ENCODE measurements at regions not wholly inside any gene's neighbourhood (a gene's known extent, or its start where the extent isn't known, plus 50 kb on each side); places are given as distances from the start of the nearest gene placed in this dataset.

DNA sequence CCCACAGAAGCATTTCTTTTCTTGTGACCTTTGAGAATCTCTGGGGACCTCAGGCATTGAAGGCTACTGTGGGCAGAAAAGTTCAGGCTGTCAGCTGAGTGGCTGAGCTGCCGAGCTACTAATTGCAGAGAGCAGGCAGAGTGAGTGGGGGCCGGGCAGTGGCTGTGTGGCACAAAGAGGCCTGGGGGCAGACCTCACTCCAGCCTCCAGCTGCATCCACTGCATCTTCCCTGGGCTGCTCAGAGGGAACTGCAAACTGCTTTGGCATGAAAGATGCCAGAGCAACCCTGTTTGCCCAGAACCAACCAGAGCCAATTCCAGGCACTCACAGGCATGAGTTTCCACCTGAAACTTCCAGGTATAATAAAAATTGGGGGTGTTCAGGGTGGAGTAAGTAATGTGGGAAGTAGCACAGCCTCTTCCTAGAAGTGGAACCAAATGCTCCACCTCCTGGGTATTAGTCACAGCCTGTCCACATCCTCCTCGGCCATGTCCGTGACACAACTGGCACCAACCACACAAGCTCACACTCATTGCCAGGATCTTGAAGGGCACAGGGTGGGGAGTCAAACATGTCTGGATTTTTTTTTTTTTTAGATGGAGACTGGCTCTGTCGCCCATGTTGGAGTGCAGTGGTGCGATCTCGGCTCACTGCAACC is 548.9 kb downstream of the BNC2 start:
- Mint-ChIP-seq H3K4me3 (ENCODE audit: low read depth) (no peak overlapping the region), H3K27me3 (ENCODE audit: low read depth) (no peaks in the 10 kb centered on the region), H3K9me3 (no peaks in the 10 kb centered on the region), H3K27ac (no peak overlapping the region), H3K36me3 (ENCODE audit: low read depth) (no peaks in the 10 kb centered on the region), H3K4me1 (ENCODE audit: low read depth) (no peaks in the 10 kb centered on the region)
- no peak for DNase-seq (ENCODE audit: low spot score)
- intact Hi-C loops (cut with micrococcal nuclease) = no loop called here

DNA sequence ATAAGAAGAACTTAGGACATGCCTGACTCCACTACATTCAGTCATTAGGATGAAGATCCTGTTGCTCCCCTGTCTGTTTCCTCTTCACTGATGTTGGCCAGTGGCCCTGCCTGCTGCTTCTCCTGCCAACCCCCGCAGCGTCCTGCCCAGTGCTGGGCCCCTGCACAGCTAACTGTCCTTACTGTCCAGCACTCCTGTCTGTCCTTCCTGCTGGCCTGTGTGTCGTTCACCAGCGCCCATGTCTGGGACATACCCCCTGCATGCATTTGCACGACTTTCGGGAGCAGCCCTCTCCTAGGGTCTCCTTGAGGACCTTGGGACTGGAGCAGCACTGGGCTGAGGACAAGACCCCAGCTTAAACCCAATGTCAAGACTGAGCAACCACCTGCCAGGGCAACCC is 547.6 kb downstream of the BNC2 start:
- no peak overlapping the region for H3K27ac Mint-ChIP-seq
- no peaks in the 10 kb centered on the region for H3K9me3 Mint-ChIP-seq
- intact Hi-C loops (cut with micrococcal nuclease) = no loop called here
- no peak for DNase-seq (ENCODE audit: low spot score)
- no peaks in the 10 kb centered on the region for H3K27me3 Mint-ChIP-seq (ENCODE audit: low read depth)
- H3K36me3 Mint-ChIP-seq (ENCODE audit: low read depth) = no peaks in the 10 kb centered on the region
- no peaks in the 10 kb centered on the region for H3K4me1 Mint-ChIP-seq (ENCODE audit: low read depth)
- H3K4me3 Mint-ChIP-seq (ENCODE audit: low read depth) = no peak overlapping the region

DNA sequence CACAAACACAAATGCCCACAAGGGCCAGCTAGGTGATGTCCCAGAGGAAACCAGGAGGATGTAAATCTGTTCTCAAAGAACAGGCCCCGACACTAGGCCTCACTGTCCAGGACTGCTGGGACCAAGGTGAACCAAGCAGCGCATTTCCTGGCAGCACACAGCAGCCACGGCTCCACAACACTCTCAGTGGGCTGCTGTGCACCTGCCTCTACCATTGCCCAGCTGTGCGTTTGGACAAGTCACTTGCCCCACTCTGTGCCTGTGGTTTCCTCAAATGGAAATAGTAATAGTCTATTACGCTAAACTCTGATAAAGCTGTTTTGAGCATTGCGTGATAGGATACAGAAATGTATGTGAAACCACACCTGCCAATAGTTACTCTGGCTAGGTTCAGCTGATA is 544.5 kb downstream of the BNC2 start:
- H3K36me3 Mint-ChIP-seq (ENCODE audit: low read depth) = no peaks in the 10 kb centered on the region
- no peaks in the 10 kb centered on the region for H3K9me3 Mint-ChIP-seq
- H3K4me3 Mint-ChIP-seq (ENCODE audit: low read depth) = no peak overlapping the region
- no peaks in the 10 kb centered on the region for H3K4me1 Mint-ChIP-seq (ENCODE audit: low read depth)
- intact Hi-C loops (cut with micrococcal nuclease) = no loop called here
- no peak overlapping the region for H3K27ac Mint-ChIP-seq
- H3K27me3 Mint-ChIP-seq (ENCODE audit: low read depth) = no peaks in the 10 kb centered on the region
- no peak for DNase-seq (ENCODE audit: low spot score)

DNA sequence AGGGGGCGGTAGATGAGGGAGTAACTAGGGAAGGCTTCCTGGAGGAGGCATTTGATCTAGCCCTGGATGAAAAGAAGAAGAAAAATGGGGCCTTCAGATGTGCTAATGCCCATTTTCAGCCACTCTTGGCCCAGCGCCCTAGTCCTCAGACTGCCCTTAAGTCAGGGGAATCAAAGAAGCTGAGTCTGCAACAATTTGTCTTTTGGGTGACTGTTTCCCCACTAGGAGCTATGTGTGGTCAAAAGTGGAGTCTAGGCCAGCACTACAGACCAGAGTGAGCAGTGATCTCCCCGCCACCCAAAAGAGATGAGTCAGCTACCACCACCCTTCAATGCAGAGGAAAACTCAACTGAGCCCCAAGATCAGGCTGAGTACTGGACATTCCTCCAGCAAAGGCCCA is 542.1 kb downstream of the BNC2 start:
- Mint-ChIP-seq H3K27me3 (ENCODE audit: low read depth) (no peaks in the 10 kb centered on the region), H3K9me3 (no peaks in the 10 kb centered on the region), H3K27ac (no peak overlapping the region), H3K4me1 (ENCODE audit: low read depth) (no peaks in the 10 kb centered on the region), H3K36me3 (ENCODE audit: low read depth) (no peaks in the 10 kb centered on the region), H3K4me3 (ENCODE audit: low read depth) (no peak overlapping the region)
- intact Hi-C loops (cut with micrococcal nuclease) = no loop called here
- no peak for DNase-seq (ENCODE audit: low spot score)

DNA sequence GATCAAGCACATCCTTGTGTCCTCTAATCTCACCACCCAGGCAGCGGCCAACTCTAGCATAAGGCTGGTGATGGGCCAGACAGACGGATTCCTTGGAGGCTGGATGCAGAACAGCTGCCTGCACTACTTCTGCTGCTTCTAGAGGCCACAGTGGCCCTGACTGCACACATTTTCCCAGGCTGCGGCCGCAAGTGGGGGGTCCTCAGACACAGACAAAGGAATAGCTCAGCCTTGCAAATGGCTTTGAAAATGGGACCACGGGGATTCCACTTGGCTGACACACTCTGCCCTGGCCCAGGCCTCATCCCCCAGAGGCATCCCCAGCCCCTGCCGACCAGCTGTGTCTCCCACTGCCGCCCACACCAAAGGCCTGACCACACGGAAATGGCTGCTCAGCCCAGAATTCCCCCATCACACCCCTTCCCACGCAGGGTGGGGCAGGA is 540.8 kb downstream of the BNC2 start:
- Mint-ChIP-seq H3K27me3 (ENCODE audit: low read depth) (no peaks in the 10 kb centered on the region), H3K9me3 (no peaks in the 10 kb centered on the region), H3K27ac (no peak overlapping the region), H3K4me3 (ENCODE audit: low read depth) (no peak overlapping the region), H3K36me3 (ENCODE audit: low read depth) (no peaks in the 10 kb centered on the region), H3K4me1 (ENCODE audit: low read depth) (no peaks in the 10 kb centered on the region)
- DNase-seq (ENCODE audit: low spot score) = no peak
- intact Hi-C loops (cut with micrococcal nuclease) = no loop called here

DNA sequence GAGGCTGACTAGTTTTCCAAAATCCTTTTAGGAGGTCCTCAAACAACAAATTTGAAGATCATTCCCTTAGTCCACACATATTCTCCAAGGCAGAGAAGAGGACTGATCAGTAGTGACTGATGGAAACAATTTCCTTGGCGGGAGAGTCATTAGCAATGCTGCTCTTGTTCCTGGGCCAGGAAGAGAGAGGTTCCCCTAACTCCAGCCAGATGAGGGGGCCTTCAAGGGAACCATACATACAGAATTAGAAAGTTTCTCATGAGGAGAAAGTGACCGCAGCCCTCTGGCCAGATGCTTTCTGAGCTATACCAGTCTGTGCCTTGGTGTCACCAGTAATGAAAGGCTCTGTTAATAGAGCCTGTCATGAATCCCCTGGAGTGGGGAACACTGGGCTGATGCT is 539.4 kb downstream of the BNC2 start:
- H3K27me3 Mint-ChIP-seq (ENCODE audit: low read depth) = no peaks in the 10 kb centered on the region

DNA sequence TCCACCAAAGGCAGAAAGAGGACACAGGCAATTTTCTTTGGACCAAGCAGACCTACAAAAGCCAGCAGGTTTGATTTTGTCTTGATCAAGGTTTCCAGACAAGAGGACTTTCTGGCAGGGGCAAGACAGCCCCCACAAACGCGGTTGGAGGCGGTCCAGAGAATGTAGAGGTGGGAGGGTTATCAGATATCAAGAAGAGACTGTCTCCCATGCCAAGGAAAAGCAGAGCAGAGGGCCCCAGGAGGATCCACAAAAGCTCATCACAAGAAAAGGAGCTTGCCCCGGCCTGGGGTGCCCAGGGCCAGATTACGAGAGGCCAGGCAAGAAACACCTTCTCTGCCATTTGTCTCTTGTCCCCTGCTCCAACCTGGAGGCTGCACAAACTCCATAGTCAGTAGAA is 538.9 kb downstream of the BNC2 start:
- Mint-ChIP-seq H3K9me3 (no peaks in the 10 kb centered on the region), H3K4me1 (ENCODE audit: low read depth) (no peaks in the 10 kb centered on the region), H3K36me3 (ENCODE audit: low read depth) (no peaks in the 10 kb centered on the region), H3K27ac (no peak overlapping the region), H3K27me3 (ENCODE audit: low read depth) (no peaks in the 10 kb centered on the region), H3K4me3 (ENCODE audit: low read depth) (no peak overlapping the region)
- intact Hi-C loops (cut with micrococcal nuclease) = no loop called here
- DNase-seq (ENCODE audit: low spot score) = no peak

More for the DNA sequence above, 539.4 kb downstream of the BNC2 start:
- Mint-ChIP-seq H3K4me3 (ENCODE audit: low read depth) (no peak overlapping the region), H3K36me3 (ENCODE audit: low read depth) (no peaks in the 10 kb centered on the region), H3K27ac (no peak overlapping the region), H3K9me3 (no peaks in the 10 kb centered on the region), H3K4me1 (ENCODE audit: low read depth) (no peaks in the 10 kb centered on the region)
- DNase-seq (ENCODE audit: low spot score) = no peak
- intact Hi-C loops (cut with micrococcal nuclease) = no loop called here

DNA sequence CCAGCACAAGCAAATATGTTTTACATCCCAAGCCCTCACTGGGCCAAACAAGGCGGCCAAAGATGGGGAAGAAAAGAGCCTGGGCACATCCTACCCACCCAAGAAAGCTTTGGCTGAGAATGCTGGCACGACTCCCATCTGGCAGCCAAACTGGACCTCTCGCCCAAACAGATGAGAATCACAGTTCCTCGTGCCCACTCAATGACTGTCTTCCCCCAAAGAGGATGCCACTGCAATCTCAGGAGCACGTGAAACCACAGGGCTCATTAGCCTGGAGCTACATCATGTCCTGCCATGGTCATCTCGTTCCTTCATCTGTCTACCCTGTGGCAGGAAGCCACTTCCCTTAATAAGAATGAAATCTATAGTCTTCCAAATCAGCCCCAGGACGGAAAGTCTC is 536.8 kb downstream of the BNC2 start:
- Mint-ChIP-seq H3K4me3 (ENCODE audit: low read depth) (no peak overlapping the region), H3K9me3 (no peaks in the 10 kb centered on the region), H3K36me3 (ENCODE audit: low read depth) (no peaks in the 10 kb centered on the region), H3K27ac (no peak overlapping the region), H3K4me1 (ENCODE audit: low read depth) (no peaks in the 10 kb centered on the region), H3K27me3 (ENCODE audit: low read depth) (no peaks in the 10 kb centered on the region)
- no peak for DNase-seq (ENCODE audit: low spot score)
- intact Hi-C loops (cut with micrococcal nuclease) = no loop called here

DNA sequence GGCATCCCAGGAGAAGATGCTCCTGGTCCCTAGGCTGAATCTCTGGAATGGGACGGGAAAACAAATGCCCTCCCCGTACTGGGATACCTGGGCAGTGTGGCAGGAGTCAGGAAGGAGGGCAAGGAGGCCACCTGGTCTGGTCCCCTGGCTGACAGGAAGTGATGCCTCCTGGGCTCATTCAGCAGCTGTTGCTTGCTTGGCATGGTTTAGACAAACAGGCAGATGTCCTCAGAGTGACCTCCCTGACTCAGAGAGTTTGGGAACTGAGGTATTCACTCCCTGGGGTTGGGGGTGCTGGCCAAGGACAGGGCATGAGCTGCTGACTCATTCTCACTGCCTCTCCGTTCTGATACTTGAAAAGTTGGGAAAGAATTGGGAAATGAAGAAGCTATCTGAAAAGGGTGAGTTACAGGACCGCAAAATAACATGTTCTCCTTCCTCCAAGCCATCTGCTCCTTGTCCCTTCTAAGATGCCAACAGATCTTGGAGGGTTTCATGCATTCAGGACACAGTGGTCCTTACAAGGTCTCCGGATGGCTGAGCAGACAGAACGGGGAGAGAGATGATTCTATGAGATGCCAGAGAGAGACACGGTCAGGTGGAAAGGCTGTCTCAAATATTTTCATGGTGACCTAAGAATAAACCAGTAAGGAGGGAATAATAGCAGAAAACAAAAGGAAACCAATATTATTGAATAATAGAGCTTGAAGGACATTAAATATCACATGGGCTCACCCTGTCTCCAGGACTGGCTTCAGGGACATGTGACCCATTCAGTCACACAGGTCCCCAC is 534.5 kb downstream of the BNC2 start:
- intact Hi-C loops (cut with micrococcal nuclease) = no loop called here
- no peaks in the 10 kb centered on the region for H3K9me3 Mint-ChIP-seq
- H3K27ac Mint-ChIP-seq = no peak overlapping the region
- no peaks in the 10 kb centered on the region for H3K36me3 Mint-ChIP-seq (ENCODE audit: low read depth)
- DNase-seq (ENCODE audit: low spot score) = no peak
- H3K27me3 Mint-ChIP-seq (ENCODE audit: low read depth) = no peaks in the 10 kb centered on the region
- no peaks in the 10 kb centered on the region for H3K4me1 Mint-ChIP-seq (ENCODE audit: low read depth)
- H3K4me3 Mint-ChIP-seq (ENCODE audit: low read depth) = no peak overlapping the region

DNA sequence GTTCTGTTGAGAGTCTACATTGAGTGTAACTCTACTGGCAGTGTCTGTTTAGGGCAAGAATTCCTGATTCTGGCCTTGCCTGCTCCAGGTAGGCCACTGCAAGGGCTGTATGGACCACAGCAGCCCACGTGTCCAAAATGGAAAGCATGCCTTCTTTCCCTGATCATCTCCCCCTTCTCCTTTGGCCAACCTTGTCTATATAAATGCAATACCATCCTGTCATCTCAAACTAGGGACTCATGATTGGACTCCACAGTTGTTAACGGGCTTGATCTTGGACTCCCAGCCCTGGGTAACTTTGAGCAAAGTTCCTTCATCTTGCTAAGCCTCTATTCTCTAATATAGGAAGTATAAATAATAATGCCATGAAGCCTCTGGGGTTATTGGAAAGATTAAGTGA is 533.6 kb downstream of the BNC2 start:
- no peaks in the 10 kb centered on the region for H3K27me3 Mint-ChIP-seq (ENCODE audit: low read depth)
- H3K4me1 Mint-ChIP-seq (ENCODE audit: low read depth) = no peaks in the 10 kb centered on the region
- DNase-seq (ENCODE audit: low spot score) = no peak
- no peak overlapping the region for H3K4me3 Mint-ChIP-seq (ENCODE audit: low read depth)
- intact Hi-C loops (cut with micrococcal nuclease) = no loop called here
- H3K27ac Mint-ChIP-seq = no peak overlapping the region
- no peaks in the 10 kb centered on the region for H3K9me3 Mint-ChIP-seq
- H3K36me3 Mint-ChIP-seq (ENCODE audit: low read depth) = no peaks in the 10 kb centered on the region

DNA sequence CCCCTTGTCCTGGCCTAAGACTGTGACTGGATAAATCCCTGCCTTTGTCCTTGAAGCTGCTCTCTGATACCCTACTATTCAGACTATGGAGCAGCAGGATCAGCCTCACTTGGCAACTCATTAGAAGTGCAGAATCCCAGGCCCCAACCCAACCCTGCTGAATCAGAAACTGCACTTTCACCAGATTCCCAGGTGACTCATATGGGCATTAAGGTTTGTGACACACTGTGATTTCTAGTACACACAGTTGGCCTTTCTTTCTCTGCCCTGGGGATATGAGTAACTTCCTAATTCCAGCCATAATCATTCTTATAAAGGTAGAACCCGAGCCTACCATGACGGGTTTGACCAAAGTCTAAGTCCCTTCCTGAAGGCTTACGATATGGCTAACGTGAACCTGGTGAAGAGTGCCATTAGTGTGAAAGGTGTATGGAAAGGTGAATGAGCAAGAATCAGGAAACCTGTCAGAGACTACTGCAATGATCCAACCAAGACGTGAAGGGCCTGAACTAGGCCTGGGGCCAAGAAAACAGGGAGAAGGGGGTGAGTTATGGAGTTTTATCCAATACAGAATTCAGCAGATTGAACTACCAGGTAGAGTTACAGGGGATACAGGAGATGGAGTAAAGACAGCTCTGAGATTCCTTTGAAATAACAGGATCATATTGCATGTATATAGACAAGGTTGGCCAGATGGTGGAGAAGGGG is 533.0 kb downstream of the BNC2 start:
- Mint-ChIP-seq H3K36me3 (ENCODE audit: low read depth) (no peaks in the 10 kb centered on the region), H3K4me1 (ENCODE audit: low read depth) (no peaks in the 10 kb centered on the region), H3K4me3 (ENCODE audit: low read depth) (no peak overlapping the region), H3K9me3 (no peaks in the 10 kb centered on the region), H3K27me3 (ENCODE audit: low read depth) (no peaks in the 10 kb centered on the region), H3K27ac (no peak overlapping the region)
- DNase-seq (ENCODE audit: low spot score) = no peak
- intact Hi-C loops (cut with micrococcal nuclease) = no loop called here

DNA sequence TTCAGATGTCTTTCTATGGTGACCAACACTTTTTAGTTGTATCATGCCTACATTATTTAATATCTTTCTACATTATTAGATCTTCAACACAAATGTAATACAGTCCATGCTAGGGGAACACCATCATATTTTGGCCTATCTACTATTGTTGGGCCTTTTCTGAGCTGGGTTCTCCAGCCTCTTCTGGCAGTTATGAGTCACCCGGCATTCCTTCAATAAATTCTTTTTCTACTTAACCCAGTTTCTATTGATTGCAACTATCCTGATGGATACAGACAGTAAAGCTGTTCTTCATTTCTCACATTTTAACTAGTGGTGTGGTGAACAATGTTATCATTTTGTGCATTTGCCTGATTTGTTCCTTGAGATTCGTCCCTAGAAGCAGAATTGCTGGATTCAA is 529.3 kb downstream of the BNC2 start:
- intact Hi-C loops (cut with micrococcal nuclease) = no loop called here
- no peaks in the 10 kb centered on the region for H3K36me3 Mint-ChIP-seq (ENCODE audit: low read depth)

More for the DNA sequence above, 529.3 kb downstream of the BNC2 start:
- no peak overlapping the region for H3K27ac Mint-ChIP-seq
- no peaks in the 10 kb centered on the region for H3K27me3 Mint-ChIP-seq (ENCODE audit: low read depth)
- H3K4me3 Mint-ChIP-seq (ENCODE audit: low read depth) = no peak overlapping the region
- no peaks in the 10 kb centered on the region for H3K9me3 Mint-ChIP-seq
- no peaks in the 10 kb centered on the region for H3K4me1 Mint-ChIP-seq (ENCODE audit: low read depth)
- no peak for DNase-seq (ENCODE audit: low spot score)

All from activated T-helper 2 cell treated with anti-CD3 and anti-CD28 coated beads, Interferon-gamma antibody, Interleukin-2, Interleukin-4, amounts not matched to agents 10 μg/mL and 5 μg/mL and 100 μg/mL, durations not matched to agents 14 hours and 24 hours and 36 hours (primary cell).